Non-pigmented ciliary epithelial cell (primary cell): ENCODE measurements at regions not wholly inside any gene's neighbourhood (a gene's known extent, or its start where the extent isn't known, plus 50 kb on each side); places are given as distances from the start of the nearest gene placed in this dataset.
A peak's percentile ranks its signal among the peaks of the same experiment; 100 is the strongest.
"Not testable (repeated sequence)": the region's sequence is repeated elsewhere in the genome, so short reads cannot be mapped to it uniquely, and the experiment has no call there.

Experiments used
- DNase-seq: peaks from one replicate; pipeline ENCODE4 v3.0.0-alpha.2; 2010; ENCODE audit warnings: low read depth

DNA sequence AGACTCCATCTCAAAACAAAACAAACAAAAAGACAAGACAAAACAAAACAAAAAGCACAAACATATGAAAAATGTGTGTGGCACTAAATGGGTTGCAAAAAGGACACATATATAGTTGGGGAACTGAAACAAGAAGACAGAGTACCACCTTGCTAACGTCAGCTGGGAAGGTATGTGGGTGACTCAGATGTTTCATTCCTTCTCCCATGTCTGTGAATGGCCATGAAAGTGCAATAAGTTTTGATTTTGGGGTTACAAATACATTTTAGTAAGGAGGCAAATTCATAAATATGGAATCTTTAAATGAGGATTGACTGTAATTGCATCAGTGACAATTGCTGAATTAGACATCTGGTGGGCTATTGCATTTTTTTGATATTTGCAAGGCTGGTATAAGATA is 81.6 kb upstream of the KLF4 start:
- no peak for DNase-seq

DNA sequence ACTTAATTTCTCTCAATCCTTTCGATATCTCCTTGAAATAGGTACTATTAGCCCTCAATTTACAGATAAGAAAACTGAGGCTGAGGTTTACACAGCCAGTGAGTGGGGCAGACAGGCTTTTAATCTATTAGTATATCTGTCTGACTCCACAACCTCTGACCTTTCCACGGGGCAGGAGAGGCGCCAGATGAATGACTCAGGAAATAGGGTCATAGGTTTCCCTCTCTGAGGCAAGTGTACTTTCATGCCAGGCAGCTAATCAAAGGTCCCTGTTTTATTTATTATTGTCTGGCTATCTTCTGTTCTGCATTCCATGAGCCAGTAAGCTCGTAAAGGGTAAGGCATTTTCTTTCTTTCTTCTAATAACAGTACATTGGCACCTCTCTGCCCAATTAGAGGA is 79.6 kb upstream of the KLF4 start:
- DNase-seq, result no peak

DNA sequence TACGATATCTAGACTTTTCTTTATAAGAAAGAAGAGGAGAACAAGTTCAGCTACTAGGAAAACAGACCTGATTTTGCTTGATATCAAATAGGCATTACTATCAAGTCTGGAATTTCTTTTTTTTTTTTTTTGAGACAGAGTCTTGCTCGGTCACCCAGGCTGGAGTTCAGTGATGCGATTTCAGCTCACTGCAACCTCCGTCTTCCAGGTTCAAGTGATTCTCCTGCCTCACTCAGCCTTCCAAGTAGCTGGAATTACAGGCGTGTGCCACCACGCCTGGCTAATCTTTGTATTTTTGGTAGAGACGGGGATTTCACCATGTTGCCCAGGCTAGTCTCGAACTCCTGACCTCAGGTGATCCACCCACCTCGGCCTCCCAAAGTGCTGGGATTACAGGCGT is 78.8 kb upstream of the KLF4 start:
- not testable (repeated sequence) for DNase-seq

DNA sequence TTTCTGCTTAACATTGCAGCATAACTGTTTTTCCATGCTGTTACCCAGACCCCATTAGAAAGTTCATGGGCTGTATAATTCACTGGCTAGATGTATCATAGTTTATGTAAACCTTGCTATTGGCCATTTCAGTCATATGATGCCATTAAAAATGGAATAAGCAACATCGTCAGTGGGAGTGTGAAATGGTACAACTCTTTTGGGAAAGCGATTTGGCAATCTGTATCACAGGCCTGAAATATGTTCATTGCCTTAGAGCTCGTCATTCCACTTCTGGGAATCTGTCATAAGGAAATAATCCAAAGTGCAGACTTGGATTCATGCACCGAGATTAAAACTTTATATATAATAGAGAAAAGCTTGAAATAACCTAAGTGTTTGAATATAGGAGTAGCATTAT is 77.9 kb upstream of the KLF4 start:
- DNase-seq, result no peak

DNA sequence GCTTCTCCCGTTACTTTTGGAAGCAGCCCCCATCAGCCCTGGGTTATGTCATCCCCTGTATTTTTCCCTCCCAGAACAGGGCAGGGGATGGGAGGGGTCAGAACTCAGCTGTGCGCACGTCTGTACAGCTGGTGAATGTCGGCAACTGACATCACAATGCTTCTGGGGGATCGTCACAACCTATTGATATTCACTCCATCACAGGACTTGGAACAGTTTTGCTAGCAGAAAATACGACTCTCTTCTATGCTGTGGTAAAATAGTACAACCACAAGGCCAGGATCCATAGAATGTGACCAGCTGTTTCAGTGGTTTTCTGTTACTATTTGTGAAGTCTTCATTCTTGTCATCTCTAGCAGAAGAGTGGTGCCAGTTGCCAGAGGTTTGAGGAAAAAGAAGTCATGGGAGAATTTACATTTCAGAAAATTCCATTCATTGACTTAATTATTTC is 77.1 kb upstream of the KLF4 start:
- DNase-seq, result no peak

DNA sequence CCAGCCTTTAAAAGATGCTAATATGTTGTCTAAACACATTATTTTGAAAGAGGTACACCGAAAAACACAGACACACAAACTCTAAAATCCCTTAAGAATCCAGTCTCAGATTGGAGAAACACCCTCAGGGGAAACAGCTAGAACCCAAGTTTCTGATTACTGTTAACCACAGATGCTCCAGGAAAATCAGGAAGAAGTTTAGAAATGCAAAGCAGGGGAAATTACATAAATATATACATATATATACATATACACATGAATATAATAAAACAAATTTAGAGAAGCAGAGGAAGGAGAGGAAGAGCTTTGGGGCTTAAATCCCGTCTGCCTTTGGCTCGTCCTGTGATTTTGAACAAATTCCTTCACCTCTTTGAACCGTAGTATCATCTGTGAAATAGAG is 73.2 kb upstream of the KLF4 start:
- DNase-seq, result no peak

DNA sequence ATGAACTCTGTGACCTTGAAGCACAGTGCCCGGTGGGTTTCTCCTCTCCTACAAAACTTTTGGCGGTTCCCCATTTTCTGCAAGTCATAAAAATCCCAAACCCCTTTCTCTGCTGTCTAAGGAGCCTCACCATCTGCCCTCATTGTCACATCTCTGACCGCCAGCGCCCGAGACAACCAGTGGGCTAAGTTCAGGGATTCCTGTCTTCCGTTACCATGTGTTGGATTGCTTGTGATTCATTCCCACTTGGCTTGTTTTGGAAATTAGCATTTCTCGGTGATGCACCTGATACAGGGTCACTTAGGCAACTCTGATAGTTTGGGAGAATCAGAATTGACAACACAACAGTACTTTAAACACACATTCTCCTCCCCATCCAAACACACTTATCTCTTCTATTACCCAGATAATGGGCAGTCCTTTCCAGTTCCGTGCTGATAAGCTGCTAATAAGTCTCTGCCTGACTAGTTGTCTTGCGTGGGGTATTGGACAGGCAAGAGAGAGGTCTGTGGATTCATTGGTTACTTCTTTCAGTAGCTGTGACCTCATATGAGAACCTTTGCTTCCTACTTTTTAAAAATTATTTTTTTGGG is 70.0 kb upstream of the KLF4 start:
- DNase-seq, result no peak

DNA sequence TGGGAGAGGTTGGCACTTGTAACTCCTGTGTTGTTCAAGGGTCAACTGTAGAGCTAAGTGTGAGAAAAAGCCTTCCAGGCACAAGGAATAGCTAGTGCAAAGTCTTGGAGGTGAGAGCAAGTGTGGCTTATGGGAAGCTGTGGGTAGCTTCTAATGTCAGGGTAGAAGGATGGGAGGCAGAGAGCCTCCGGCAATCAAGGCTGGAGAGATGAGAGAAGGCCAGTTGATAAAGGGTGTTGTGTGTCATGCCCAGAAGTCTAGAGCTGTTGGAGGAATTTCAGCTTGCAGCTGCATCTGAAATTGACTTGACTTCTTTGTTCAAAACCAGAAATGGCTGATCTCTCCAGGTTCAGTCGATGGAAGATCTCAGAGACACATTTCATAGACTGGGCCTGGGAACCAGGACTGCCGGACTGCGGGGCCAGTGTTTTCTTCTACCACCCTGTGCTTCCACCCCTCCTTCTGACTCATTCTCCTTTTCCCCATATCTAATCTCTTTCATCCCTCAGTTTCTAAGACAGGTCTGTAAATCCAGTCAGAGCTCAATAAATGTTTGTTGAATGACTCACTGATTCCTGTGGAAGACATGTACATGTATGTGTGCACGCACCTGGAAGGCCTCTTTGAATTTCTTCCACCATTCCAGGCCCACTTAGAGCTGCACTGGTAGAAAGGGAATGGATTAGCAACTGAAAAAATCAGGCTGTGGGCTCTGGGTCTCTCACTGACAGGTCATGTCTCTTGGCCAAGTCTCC is 67.8 kb upstream of the KLF4 start:
- DNase-seq, result peak; percentile 24

DNA sequence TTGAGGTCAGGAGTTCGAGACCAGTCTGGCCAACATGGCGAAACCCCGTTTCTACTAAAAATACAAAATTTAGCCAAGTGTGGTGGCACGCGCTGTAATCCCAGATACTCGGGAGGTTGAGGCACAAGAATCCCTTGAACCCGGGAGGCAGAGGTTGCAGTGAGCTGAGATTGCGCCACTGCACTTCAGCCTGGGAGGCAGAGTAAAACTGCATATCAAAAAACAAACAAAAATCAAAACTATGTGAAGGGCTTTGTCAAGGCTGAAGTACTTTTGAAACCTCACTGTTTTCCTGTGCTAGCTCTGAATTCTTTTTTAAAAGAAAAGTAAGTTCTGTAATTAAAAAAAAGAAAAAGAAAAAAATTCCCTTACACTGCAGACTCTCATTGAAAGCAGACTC is 65.1 kb upstream of the KLF4 start:
- no peak for DNase-seq

DNA sequence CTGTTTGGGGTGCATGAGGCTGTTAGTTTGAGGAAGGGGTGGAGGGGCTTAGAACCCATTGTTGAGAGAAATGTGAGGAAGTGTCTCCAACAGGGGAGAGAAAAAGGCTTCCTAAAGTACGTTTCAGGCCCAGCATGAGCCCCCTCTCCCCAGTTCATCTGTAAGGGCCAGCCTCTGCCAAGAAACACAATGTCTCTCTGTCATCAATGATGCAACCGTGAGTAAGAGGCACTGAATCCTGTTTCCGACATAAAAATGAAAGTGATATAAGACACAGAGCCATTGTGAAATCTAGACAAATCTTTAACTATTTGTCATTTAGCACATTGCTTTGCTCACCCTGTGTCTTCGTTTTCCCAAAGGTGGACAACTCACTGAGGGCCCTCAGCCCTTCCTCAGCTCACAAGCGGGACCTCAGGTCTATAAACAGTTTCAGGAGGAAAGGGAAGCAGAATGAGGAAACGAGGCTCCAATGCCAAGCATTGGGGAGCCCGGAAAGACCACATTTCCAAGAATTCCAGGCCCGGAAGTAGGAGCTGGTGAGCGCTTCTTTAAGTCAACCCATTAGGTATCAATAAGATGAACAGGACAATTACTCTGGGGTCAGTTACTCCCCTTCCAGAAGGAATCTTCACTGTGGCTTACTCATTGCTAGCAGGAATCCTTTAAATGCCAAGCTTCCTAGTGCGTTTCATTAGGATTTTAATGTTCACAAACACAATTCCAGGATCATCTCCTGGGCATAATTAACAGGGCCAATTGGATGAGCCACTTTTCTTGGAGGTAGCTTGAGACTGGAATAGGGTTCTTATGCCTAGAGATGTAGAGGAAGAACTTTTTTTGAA is 59.0 kb upstream of the KLF4 start:
- DNase-seq, result peak; percentile 68

DNA sequence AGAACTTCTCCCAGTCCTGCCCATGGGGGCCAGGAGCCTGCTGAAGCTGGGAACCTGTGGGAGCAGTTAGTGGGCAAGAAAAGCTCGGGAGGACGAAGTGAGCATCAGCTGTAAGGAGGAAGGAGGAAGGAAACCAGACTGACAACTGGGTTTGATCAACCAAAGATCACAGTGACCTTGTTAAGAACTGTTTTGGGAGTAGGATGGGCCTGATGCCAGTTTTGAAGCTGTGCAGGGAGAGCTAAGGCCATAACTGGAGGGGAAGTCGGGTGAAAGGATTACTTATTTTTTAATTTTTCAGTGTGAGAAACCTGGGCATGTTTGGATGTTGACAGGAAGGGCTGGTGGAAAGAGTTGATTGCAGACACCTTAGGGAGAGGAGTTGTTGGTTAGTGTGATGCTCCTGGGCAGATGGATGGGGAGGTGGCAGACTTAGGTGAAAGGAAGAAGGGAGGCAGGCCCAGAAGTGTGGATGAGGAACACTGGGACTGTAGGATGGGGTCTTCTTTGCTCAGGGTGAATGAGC is 58.3 kb upstream of the KLF4 start:
- no peak for DNase-seq

DNA sequence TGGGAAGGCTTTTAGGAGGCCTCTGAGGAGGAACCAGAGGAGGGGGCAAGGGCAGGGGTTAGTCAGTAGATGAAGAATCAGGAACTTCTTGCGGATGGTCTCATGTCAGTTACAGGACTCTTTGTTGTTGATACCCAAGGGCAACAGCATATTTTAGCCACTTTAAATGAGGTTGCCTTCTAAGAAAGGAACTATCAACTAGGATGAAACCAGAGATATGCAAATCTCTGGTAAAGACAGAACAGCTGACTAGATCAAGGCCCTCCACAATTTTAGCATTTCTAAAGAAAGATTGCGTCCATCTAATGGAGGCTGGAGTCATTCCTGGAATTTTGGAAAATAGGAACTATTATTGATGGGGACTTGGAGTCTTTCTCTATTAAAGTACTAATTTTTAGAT is 57.7 kb upstream of the KLF4 start:
- DNase-seq, result no peak

DNA sequence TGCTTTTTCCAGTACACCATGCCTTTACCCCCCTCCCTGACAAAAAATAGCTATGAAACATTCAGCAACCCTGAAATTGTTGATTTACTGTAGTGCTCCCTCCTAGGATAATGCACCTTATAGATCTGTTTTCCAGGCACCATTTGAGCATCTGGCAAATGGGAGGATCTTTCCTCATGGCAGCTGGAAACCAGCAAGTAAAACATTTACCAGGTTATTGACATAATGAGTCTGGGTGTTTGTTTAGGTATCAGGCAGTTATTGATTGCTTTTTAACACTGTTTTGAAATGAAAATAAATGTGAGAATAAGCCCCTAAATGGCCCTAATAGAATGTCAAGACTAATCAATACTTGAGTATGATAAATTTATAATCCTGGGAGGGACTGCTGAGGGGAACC is 57.3 kb upstream of the KLF4 start:
- DNase-seq, result no peak

DNA sequence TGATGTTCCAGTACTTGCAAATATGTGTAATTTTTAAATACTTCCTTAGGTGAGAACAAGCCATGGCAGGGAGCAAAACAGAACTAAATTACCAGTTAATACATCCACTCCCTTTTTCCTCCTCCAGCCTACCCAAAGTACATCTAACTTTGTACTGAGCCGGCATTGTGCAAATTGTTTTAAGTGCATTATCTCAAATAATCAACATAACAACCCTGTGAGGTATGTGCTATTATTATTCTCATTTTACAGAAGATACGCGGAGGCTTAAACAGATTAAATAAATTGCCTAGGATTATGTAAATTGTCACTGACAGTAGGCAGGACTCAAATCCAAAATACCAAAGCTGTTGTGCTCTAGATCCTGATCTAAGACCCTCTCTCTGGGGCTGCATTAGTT is 55.5 kb upstream of the KLF4 start:
- DNase-seq, result no peak

DNA sequence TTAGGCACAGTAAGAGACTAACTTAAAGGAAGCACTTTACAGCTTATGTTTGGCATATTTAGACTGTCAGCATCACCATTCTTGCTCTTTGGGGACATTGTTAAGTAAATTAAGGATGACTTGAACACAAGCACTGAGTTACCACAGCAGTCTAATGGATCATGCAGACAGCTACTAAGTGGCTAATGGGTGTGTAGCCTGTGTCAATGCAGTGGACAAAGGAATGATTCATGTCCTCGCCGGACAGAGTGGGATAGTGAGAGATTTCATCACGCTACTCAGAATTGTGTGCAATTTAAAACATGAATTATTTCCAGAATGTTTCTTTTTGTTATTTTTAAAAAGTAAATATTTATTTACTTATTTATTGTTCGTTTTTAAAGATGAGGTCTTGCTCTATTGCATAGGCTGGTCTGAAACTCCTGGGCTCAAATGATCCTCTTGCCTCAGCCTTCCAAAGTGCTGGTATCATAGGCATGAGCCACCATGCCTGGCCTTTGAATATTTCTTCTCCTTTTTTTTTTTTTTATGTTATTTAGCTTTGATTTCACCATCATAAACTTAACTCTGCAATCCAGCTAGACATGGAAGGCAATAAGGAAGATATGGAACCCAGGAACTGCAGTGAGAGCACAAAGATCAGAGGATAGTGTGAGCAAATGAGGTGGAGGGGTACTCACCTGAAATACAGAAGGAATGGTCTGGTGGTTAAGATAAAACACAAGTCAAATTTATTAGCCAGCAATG is 53.0 kb upstream of the KLF4 start:
- DNase-seq, result no peak

DNA sequence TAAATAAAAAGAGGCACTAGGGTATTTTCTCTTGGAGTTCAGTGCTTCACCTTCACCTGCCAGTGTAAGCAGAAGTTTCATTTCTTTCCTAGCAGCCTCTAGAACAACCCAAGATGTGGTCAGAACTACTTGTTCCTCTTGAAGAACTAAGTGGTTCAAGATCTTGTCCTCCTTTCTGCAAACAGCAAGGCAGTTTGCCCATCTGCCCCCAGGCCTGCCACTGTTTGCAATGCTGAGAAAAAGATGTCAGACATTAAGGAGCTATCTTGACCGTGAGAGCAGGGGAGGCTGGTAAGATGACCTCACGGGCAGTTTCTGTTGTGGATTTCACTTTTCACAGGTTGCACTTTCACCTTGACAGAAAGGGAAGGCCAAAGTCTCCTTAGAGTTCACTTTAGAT is 52.0 kb upstream of the KLF4 start:
- DNase-seq, result no peak

DNA sequence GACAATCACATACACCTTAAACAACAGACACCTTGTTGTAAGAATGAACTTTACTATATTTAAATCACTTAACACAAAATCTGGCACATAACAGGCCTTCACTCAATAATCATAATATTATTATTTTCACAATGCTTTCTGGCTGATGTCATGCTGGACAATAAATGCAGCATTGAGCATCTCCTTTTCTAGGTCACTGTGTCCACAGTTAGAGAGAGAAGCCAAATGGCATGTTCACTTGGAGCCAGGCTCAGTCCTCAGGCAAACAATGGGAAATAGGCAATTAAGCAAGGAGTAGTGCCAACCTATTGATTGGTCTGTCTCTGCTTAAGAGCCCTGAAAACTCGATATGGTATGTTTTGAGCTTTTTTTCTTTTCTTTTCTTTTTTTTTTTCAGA is 50.6 kb upstream of the KLF4 start:
- no peak for DNase-seq

DNA sequence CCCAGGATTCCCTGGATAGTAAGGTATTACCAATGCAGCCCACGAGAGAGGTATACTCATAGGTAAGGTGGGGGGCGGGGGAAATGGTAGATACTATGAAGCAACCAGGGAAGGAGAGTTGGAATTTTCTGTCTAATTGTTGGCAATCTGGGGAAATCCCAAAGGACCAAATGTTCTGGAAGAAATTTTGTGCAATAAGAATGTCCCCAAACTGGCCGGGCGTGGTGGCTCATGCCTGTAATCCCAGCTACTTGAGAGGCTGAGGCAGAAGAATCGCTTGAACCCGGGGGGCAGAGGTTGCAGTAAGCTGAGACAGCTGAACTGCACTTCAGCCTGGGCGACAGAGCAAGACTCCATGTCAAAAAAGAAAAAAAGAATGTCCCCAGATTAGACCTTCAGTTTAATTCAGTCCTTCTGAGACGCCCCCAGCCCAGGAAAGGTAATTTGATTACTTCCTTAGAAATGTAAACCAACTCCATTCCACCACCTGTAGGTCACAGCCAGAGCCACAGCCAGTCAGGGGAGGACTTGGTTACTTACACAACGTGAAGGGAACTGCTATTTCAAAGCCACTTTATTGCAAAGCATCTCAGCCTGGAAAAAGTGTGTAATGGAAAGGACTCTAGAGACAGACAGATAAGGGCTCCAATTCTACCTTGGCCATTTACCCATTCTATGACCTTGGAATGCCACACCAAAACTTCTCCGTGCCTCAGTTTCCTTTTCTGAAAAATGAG is 50.0 kb upstream of the KLF4 start:
- DNase-seq, result no peak
